ENCODE measurements at regions not wholly inside any gene's neighbourhood (a gene's known extent, or its start where the extent isn't known, plus 50 kb on each side); places are given as distances from the start of the nearest gene placed in this dataset.

GRCh38 chr5:125461641-125462072, 715.2 kb upstream of the ZNF608 start:
- Histone ChIP-seq H3K4me3 (ENCODE audit: low read length) (no peak overlapping the region), H3K4me1 (ENCODE audit: insufficient read depth, low read length) (no peaks in the 10 kb centered on the region), H3K36me3 (ENCODE audit: insufficient read depth, low read length) (no peaks in the 10 kb centered on the region), H3K9me3 (ENCODE audit: control insufficient read depth in 1 of 2, insufficient read depth in 1 of 2, low read length in 2 of 2) (peaks cover 0 to 8% of the 10 kb centered on the region in 2 experiments), H3K27me3 (ENCODE audit: control insufficient read depth in 1 of 2, insufficient read depth in 2 of 2, low read length in 2 of 2) (no peaks in the 10 kb centered on the region), H3K27ac (ENCODE audit: low read depth in 1 of 2, low read length in 2 of 2) (no peak overlapping the region)
- Mint-ChIP-seq H3K27me3 (no peaks in the 10 kb centered on the region), H3K9me3 (peaks cover 12% of the 10 kb centered on the region), H3K36me3 (ENCODE audit: low read depth) (no peaks in the 10 kb centered on the region), H3K4me3 (no peak overlapping the region), H3K4me1 (ENCODE audit: low read depth) (no peaks in the 10 kb centered on the region), H3K27ac (no peak overlapping the region)
- no peak for DNase-seq
- intact Hi-C loops (cut with DNase I, micrococcal nuclease), result no loop called here
- CTCF ChIA-PET, result no interaction called here
- POLR2A ChIA-PET, result no interaction called here
- ATAC-seq (ENCODE audit: poor library complexity), result no peak
- TF ChIP-seq CTCF (IDR thresholded peaks at IDR 0.05), result no peak

GRCh38 chr5:125463466-125464092, 717.1 kb upstream of the ZNF608 start:
- ChIA-PET POLR2A (no interaction called here), CTCF (no interaction called here)
- no peak for TF ChIP-seq CTCF (IDR thresholded peaks at IDR 0.05)
- Mint-ChIP-seq H3K4me3 (no peak overlapping the region), H3K4me1 (ENCODE audit: low read depth) (no peaks in the 10 kb centered on the region), H3K36me3 (ENCODE audit: low read depth) (no peaks in the 10 kb centered on the region), H3K9me3 (peaks cover 8% of the 10 kb centered on the region), H3K27ac (no peak overlapping the region), H3K27me3 (no peaks in the 10 kb centered on the region)
- Histone ChIP-seq H3K9me3 (ENCODE audit: control insufficient read depth in 1 of 2, insufficient read depth in 1 of 2, low read length in 2 of 2) (no peaks in the 10 kb centered on the region), H3K4me3 (ENCODE audit: low read length) (no peak overlapping the region), H3K27me3 (ENCODE audit: control insufficient read depth in 1 of 2, insufficient read depth in 2 of 2, low read length in 2 of 2) (no peaks in the 10 kb centered on the region), H3K27ac (ENCODE audit: low read depth in 1 of 2, low read length in 2 of 2) (no peak overlapping the region), H3K36me3 (ENCODE audit: insufficient read depth, low read length) (no peaks in the 10 kb centered on the region), H3K4me1 (ENCODE audit: insufficient read depth, low read length) (no peaks in the 10 kb centered on the region)
- ATAC-seq (ENCODE audit: poor library complexity) (no peak), DNase-seq (no peak)
- intact Hi-C loops (cut with DNase I, micrococcal nuclease), result no loop called here

- DNase-seq (no peak), ATAC-seq (ENCODE audit: poor library complexity) (no peak)
- H3K9me3 ChIP-seq (ENCODE audit: control insufficient read depth in 1 of 2, insufficient read depth in 1 of 2, low read length in 2 of 2), result no peaks in the 10 kb centered on the region
- H3K27ac Mint-ChIP-seq, result no peak overlapping the region
- no peaks in the 10 kb centered on the region for H3K4me1 ChIP-seq (ENCODE audit: insufficient read depth, low read length)
- H3K4me3 ChIP-seq (ENCODE audit: low read length), result no peak overlapping the region
- no peak overlapping the region for H3K4me3 Mint-ChIP-seq
- no peaks in the 10 kb centered on the region for H3K9me3 Mint-ChIP-seq
- no peak overlapping the region for H3K27ac ChIP-seq (ENCODE audit: low read depth in 1 of 2, low read length in 2 of 2)
- no peaks in the 10 kb centered on the region for H3K36me3 ChIP-seq (ENCODE audit: insufficient read depth, low read length)
- H3K27me3 Mint-ChIP-seq, result no peaks in the 10 kb centered on the region
- ChIA-PET CTCF (no interaction called here), POLR2A (no interaction called here)
- intact Hi-C loops (cut with DNase I, micrococcal nuclease), result no loop called here
- H3K36me3 Mint-ChIP-seq (ENCODE audit: low read depth), result no peaks in the 10 kb centered on the region
- H3K4me1 Mint-ChIP-seq (ENCODE audit: low read depth), result no peaks in the 10 kb centered on the region
- no peaks in the 10 kb centered on the region for H3K27me3 ChIP-seq (ENCODE audit: control insufficient read depth in 1 of 2, insufficient read depth in 2 of 2, low read length in 2 of 2)
- TF ChIP-seq CTCF (IDR thresholded peaks at IDR 0.05), result no peak
Observed at GRCh38 chr5:125464847-125465432, 718.5 kb upstream of the ZNF608 start.

All from CD4-positive, alpha-beta T cell (primary cell).